GM12872 (cell line): ENCODE measurements at regions not wholly inside any gene's neighbourhood (a gene's known extent, or its start where the extent isn't known, plus 50 kb on each side); places are given as distances from the start of the nearest gene placed in this dataset.

Experiments used
- TF ChIP-seq, protein P1 (sequence below): IDR thresholded peaks from 3 replicates; pipeline ENCODE4 v1.5.1; 2011; ENCODE audit warnings: low read depth, mild to moderate bottlenecking, low read length, moderate library complexity; ENCODE audit not compliant: insufficient read depth

DNA sequence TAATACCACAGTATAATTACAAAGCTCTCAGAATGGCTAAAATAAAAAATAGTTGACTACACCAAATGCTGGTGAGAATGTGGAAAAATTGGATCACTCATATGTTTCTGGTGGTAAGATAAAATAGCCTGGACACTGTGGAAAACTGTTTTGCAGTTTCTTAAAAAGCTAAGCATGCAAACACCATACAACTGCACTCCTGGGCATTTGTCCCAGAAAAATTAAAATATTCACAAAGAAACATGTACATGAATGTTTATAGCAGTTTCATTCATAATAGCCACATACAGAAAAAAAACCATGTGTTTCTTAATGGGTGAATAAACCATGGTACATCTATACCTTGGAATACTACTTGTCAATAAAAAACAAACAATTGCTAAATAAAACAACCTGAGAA is 172.9 kb downstream of the AHR start:
- TF ChIP-seq, protein P1, sequence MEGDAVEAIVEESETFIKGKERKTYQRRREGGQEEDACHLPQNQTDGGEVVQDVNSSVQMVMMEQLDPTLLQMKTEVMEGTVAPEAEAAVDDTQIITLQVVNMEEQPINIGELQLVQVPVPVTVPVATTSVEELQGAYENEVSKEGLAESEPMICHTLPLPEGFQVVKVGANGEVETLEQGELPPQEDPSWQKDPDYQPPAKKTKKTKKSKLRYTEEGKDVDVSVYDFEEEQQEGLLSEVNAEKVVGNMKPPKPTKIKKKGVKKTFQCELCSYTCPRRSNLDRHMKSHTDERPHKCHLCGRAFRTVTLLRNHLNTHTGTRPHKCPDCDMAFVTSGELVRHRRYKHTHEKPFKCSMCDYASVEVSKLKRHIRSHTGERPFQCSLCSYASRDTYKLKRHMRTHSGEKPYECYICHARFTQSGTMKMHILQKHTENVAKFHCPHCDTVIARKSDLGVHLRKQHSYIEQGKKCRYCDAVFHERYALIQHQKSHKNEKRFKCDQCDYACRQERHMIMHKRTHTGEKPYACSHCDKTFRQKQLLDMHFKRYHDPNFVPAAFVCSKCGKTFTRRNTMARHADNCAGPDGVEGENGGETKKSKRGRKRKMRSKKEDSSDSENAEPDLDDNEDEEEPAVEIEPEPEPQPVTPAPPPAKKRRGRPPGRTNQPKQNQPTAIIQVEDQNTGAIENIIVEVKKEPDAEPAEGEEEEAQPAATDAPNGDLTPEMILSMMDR: no peak

DNA sequence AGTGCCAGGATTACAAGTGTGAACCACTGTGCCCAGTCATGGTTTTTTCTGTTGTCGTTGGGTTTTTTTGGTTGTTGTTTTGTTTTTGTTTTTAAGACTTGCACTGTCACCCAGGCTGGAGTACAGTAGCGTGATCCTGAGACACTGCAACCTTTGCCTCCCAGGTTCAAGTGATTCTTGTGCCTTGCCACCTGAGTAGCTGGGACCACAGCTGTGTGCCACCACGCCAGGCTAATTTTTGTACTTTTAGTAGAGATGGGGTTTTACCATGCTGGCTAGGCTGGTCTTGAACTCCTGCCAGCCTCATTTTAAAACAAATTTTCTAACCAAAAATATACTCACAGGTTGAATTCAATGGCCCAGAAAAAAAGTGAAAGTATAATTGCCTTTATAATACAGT is 174.1 kb downstream of the AHR start:
- TF ChIP-seq, protein P1: no peak

DNA sequence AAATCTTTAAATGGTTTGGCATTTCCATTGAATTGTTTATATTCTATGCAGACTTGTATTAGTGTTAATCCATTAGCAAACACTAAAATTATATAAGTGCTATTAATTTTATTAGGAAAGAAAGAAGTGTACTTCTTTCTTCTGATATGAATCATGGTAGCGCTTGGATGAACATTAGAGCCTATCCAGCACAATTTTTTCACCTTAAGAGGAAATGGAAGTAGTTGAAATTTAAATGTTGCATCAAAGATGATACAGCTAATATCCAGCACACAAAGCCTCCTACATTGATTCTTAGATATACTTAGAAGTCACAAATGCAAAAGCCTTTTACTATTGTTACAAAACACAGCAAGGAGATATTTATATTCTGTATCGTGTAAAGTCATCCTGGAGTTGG is 174.5 kb downstream of the AHR start:
- TF ChIP-seq, protein P1: no peak

- TF ChIP-seq, protein P1: peak; percentile 45; the same call in 2 of the 3 replicates
Observed at GRCh38 chr7:17474724-17475344, 176.4 kb downstream of the AHR start.

GRCh38 chr7:17477182-17477581 is 178.7 kb downstream of the AHR start:
- TF ChIP-seq, protein P1: no peak

DNA sequence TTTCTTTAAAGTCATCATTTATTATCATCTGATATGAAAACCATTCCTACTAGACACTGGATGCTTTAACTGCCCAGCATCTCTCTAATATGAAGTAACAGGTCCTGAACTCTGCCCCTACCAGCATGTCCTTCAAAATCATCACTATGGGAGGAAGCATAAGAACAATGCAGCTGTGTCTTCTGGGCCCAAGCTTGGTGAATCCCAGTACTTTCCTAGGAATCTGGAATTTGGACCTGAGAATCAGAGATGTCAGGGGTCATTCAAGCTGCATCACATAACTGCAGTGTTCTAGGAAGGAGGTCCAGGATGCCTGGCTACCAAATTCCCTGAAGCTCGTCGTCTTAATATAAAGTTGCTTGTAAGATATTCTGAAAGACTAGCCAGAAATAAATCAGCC is 182.7 kb downstream of the AHR start:
- TF ChIP-seq, protein P1: no peak

DNA sequence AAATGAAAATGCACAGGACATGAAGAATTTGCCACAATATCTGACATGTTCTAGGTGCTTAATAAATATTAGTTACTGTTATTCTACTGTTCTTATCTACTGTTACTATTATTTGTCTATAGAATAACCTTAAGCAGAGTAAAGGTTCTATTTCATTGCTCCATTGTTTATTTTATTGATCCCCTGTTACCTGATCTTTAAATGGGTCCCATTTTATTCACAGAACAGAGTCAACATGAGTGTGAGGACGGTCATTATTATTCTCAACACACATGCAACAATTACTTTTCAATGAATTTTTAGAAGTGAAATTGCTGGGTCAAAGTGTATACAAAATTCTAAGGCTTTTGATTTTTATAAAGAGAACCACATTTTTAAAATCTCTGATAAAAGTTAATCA is 186.9 kb downstream of the AHR start:
- TF ChIP-seq, protein P1: no peak

GRCh38 chr7:17485904-17486303 is 187.5 kb downstream of the AHR start:
- TF ChIP-seq, protein P1: no peak
